AG09309 (cell line): ENCODE measurements at regions not wholly inside any gene's neighbourhood (a gene's known extent, or its start where the extent isn't known, plus 50 kb on each side); places are given as distances from the start of the nearest gene placed in this dataset.

ENCODE experiments used
- DNase-seq: peaks from one replicate; pipeline ENCODE4 v3.0.0-alpha.2; 2010; ENCODE audit warnings: low read depth
- H3K4me3 ChIP-seq: 2 replicates; pipeline ENCODE4 v1.5.1; 2011; ENCODE audit warnings: mild to moderate bottlenecking, low read depth, low read length, moderate library complexity; ENCODE audit not compliant: control insufficient read depth
- TF ChIP-seq, protein P1 (sequence below): IDR thresholded peaks from 2 replicates; pipeline ENCODE4 v1.5.1; 2011; ENCODE audit warnings: mild to moderate bottlenecking, low read depth, low read length, inconsistent platforms; ENCODE audit not compliant: insufficient read depth, control insufficient read depth; ENCODE audit errors: missing control alignments

- DNase-seq = no peak
- TF ChIP-seq, protein P1, sequence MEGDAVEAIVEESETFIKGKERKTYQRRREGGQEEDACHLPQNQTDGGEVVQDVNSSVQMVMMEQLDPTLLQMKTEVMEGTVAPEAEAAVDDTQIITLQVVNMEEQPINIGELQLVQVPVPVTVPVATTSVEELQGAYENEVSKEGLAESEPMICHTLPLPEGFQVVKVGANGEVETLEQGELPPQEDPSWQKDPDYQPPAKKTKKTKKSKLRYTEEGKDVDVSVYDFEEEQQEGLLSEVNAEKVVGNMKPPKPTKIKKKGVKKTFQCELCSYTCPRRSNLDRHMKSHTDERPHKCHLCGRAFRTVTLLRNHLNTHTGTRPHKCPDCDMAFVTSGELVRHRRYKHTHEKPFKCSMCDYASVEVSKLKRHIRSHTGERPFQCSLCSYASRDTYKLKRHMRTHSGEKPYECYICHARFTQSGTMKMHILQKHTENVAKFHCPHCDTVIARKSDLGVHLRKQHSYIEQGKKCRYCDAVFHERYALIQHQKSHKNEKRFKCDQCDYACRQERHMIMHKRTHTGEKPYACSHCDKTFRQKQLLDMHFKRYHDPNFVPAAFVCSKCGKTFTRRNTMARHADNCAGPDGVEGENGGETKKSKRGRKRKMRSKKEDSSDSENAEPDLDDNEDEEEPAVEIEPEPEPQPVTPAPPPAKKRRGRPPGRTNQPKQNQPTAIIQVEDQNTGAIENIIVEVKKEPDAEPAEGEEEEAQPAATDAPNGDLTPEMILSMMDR = no peak
- no peak overlapping the region for H3K4me3 ChIP-seq
These were observed 369.1 kb upstream of the SGCD start for GRCh38 chr5:155957884-155958283.

DNA sequence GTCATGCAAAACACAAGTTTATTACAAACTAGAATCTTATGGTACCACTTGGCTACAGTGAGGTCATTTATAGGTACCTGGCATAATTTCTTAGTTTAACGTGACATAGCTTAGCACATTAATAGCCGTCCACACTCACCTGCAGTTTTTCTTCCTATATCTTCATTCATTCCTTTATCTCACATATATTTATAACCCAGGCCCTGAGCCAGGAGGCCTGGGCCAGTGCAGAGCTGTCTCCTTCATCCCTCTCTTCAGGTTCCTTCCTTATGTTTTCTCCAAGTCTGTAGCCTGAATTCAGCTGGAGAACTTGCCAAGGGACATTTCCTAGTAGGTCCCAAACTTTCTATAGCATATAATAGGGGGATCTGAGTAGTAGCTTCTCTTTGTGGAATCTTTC is 367.9 kb upstream of the SGCD start:
- TF ChIP-seq, protein P1 = no peak
- no peak overlapping the region for H3K4me3 ChIP-seq
- no peak for DNase-seq

DNA sequence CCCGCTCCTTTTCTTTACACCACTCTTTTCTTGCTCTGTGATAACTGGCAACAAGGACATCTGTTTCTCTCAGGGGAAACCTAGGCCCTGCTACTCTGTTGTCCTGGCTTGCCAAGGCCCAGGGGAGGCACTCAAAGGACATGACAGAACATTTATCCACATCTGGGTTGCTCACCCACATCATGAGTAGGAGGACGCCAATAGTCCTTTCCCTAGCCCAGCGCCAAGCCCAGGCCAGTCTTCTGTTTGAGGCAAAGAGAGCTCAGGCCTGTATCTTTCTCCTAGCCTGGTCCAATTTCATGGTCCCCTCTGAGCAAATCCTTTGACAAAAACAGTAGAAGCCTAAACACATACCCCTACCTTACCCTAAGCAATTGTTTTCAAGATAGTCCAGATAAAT is 366.8 kb upstream of the SGCD start:
- no peak for DNase-seq

GRCh38 chr5:155969537-155969936 is 357.4 kb upstream of the SGCD start:
- DNase-seq = no peak
- H3K4me3 ChIP-seq = no peak overlapping the region
- TF ChIP-seq, protein P1 = no peak

More for the DNA sequence above, 366.8 kb upstream of the SGCD start:
- TF ChIP-seq, protein P1 = no peak
- no peak overlapping the region for H3K4me3 ChIP-seq

GRCh38 chr5:155974369-155974768 is 352.6 kb upstream of the SGCD start:
- no peak for DNase-seq
- TF ChIP-seq, protein P1 = no peak
- no peak overlapping the region for H3K4me3 ChIP-seq

DNA sequence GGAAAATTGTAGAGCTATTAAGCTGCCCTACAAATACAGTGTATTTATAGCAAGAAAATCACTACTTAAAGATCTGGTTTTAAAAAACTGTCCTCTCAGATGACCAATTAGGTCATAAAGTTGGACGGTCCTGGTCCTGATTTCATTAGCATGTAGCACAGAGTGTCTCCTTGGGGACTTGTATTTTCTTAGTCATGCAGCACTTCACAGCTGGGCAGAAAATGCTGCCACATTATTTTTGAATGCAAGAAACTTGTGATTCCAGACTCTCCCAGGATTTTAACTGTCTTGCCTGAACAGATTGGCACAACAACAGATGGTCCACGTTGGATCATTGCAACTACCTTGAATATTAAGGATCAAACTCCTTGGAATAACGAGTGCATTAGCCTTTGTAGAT is 348.1 kb upstream of the SGCD start:
- DNase-seq = no peak
- no peak overlapping the region for H3K4me3 ChIP-seq
- TF ChIP-seq, protein P1 = no peak

- no peak overlapping the region for H3K4me3 ChIP-seq
- no peak for DNase-seq
- TF ChIP-seq, protein P1 = no peak
These were observed 344.6 kb upstream of the SGCD start for GRCh38 chr5:155982354-155982753.
